Esophagus mucosa (tissue), 1 donor: ENCODE measurements at regions not wholly inside any gene's neighbourhood (a gene's known extent, or its start where the extent isn't known, plus 50 kb on each side); places are given as distances from the start of the nearest gene placed in this dataset.
"Not testable (repeated sequence)": the region's sequence is repeated elsewhere in the genome, so short reads cannot be mapped to it uniquely, and the experiment has no call there.

ENCODE experiments used
- ATAC-seq: fragments of 200-7000 bp; cut with Tn5 transposase; one replicate; pipeline ENCODE4 v1.9.1; 2020
- donor health status: DM: yes; HTN: yes; CAD: no.

DNA sequence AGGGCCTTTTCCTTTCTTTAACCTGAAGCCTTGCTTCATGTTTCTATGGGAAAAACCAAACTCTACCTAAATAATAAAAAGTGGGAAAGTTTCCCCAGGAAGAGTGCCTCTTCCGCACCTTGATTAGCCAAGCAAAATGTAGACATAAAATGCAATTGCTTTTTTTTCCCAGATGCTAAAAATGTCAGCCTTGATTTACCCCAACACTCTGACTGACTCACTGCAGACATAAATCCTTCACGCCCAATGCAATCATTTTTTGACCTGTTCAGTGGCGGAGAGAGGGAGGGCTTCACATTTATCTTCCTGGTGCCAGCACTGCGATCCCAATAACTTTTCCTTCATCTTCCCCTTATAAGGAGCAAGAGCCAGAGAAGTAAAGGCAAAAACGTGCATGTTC lies 261.5 kb downstream of the SEC16B start:
- ATAC-seq, result no peak

DNA sequence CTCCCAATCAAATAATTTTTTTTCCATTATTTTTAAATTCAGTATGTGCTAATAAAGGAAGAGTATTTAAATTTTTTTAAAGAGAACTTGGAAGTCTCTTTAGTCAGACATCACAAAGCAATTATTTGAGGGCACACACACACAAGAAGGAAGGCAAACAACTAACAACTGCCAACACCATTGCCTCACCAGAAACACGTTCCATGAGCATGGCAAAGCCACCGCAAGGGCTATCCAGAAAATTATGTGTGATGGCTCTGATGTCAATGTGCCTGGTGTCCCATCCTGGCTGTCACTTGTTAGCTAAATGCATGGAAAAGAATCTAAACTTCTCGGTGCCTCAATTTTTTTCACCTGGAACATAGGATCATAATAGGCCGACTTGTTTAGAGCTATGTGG lies 262.9 kb downstream of the SEC16B start:
- no peak for ATAC-seq

DNA sequence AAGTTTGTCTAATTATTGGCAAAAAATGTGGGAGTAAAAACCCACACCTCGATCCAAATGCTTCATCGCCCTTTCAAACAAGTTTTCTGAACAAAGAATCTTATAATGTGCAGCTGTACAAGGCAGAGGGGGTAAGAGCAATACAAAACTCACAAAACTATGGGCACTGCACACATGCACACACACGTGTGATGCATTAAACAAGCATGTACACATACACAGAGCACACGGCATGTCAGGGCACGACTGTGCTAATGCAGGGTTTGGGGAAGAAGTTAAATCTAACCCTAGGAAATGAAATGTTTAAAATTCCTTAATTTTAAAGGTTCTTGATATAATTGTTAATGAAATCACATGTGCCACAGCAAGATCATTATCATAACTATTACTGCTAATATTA lies 264.0 kb downstream of the SEC16B start:
- no peak for ATAC-seq

DNA sequence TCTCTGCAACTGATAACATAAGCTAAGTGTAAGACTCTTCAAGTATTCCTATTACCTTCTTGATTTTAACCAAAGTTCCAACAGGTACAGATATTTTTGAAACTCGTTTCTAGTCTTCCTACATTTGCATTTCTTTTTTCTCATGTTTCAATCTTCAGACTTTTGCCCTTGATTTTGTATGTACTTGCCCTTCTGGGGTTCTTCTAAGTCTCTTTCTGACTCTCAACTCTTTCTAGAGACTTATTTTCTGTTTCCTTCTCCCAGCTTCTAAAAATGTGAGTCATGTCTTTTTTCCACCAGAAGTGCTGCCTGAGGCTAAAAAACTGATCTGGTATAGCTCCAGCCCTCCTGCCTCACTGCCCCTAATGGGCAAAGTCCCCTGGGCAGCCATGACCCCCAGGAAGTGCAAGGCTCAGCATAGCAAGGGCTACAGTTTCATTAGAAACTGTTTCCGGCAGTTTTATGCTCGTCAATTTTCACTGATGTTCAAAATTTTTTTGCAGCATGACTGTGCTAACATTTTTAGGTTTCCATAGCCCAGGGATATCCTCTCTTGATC lies 265.9 kb downstream of the SEC16B start:
- ATAC-seq, result no peak

DNA sequence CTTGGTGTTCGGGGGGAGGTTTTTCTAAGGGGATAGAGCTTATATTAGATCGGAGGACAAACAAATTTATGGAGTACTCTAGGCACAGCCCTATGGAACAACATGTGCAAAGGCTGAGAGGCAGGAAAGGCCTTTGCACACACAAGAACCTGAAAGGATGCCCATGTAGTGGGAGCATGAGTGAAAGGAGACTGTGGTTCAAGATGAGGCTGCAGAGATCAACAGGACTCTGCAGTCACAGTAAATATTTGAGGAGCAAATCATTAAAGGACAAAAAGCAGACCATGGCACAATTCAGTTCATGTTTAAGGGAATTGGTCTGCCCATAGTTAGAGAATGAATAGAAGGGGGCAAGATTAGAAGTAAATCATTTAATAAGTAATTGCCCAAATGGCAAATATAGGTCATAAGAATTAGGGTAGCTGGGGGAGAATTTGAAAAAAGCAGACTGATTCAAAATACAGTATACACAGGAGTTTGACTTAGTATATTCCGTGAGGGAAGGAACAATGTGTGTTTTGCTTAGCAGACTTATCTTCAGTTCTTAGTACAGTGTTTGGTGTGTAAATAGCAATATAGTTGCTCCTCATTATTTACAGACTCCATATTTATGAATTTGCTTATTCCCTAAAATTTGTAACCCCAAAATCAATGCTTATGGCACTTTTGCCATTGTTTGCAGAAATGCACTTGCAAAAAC lies 268.1 kb downstream of the SEC16B start:
- ATAC-seq, result no peak

DNA sequence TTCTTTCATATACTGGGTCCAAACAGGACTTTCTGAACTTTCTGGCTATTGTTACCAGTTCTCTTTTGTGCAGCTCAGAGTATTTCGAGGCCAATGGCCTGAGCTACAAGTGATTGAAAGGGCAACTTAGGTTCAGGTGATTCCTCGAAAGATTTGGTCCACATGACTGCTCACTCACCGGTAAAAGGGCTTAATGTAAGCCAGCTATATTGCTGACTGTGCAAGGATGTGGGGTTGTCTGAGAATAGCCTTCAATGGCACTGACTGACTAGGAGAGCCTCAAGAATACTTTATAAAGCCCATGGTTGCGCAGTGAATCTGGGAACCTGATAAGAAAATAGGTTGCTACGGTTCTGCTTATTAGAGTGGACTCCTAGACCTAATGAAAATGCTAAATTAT lies 269.0 kb downstream of the SEC16B start:
- no peak for ATAC-seq

DNA sequence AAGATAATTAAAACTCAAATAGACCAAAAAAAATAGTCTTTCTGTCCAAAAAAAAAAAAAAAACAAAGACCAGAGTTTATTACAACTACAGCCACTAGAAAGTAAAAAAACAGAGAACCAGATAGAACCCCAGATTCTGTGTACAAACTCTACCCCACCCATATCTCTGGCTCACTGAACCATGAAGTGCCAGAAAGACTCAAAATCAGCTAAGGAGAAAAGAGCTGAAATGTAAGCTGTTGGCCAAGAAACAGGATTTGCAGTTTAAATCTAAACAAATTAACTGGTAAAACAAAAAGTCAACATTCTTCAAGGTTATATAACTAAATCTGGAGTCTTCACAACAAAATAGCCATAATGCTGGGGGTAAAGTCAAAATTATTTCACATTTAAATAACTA lies 278.9 kb downstream of the SEC16B start:
- no peak for ATAC-seq

DNA sequence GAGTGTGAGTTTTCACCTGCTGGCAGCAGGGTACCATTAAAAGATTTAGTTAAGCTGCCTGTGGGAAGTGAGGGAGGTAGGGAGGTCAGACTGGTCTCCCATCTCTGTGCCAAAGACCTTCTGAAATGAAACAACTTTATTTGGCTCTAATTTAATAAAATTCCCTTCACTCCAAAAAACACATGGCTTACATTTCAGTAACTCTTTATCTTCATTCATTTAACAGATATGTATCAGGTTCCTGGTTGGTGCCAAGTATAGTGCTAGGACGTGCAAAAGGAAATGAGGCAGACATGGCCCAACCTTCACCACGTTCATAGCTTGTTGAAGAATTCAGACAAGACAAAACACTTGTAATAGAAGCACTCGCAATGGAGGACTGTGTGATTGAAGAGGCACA lies 282.3 kb downstream of the SEC16B start:
- no peak for ATAC-seq

DNA sequence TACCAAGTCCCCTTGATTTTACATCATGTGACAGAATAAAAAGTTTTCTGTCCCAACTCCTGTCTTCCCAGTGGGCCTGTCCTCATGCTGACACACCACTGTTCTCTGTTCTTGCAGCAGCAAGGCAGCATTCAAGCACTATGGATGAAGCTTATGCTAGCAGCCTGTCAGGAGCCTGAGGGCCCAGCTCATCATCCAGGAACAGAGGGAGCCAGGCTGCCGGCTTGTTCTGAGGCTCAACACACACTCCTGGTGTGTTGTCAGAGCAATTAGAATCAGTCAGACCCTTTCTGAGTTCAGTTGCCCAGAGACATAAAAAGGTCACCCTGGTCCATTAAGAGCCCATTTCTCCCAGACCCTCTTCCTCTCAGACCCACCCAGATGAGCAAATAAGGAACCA lies 282.9 kb downstream of the SEC16B start:
- no peak for ATAC-seq

DNA sequence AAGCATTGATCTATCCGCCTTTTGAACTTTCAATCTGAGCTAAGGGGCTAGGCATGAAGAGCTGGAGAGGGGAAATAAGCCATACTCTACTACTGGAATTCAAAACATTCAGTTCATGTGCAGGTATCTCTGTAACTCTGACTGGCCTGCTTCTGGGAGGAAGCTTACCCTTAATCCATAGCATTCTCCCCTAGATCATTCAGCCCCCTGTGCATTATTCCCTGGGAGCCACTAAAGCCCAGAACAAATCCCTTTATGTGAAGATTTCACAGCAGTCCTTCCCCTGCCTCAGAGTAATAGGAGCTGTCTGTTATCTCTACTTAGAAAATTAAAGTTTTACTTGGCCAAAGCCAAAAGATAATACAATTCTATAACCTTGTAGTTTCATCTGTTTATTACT lies 300.7 kb downstream of the SEC16B start:
- ATAC-seq, result no peak

DNA sequence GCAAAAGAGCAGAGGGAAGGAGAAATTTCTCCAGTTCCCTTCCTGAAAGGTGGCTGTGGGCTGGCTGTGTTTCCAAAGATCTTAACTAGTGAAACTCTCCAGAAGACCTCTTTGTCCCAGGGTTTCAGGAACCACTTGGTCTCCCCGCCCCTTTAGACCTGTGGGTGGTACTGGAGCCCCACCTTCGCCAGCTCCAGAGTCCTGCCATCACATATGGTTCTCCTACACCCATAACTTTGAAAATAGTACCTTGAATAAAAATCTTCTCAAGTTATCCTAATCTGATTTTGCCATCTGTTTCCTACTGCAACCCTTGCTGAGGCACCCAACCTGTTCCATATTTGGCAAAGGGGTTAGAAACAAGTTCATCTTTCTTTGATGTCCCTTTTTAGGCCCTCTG lies 303.9 kb downstream of the SEC16B start:
- no peak for ATAC-seq

DNA sequence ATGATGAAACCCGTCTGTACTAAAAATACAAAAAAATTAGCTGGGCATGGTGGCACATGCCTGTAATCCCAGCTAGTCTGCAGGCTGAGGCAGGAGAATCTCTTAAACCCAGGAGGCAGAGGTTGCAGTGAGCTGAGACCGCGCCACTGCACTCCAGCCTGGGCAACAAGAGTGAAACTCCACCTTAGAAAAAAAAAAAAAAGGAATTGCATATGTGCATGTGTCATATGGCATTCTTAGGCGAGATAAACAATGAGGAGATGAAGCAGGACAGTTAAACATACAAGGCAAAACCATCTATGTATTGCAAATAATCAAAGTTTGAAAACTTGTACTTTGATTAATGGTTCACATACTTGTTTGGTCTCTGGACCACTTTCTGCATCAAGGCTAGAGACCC lies 305.1 kb downstream of the SEC16B start:
- not testable (repeated sequence) for ATAC-seq

DNA sequence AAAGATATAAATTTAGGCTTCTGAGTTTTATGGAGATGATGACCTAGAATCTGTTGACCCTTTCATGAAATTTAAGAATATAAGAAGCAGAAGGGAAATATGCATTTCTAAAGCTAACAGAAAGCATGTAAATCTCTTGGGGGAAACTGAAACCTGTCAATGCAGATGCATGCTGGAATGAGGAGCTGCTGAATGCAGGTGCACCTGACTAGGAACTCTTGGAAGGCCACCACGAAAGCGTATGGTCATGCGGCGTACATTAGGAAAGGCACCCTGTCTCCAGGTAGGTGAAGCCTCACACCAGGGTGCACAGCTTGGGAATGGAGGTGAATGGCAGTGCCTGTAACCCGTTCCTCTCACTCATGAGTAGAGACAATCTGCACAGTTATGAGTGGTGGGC lies 309.7 kb downstream of the SEC16B start:
- ATAC-seq, result no peak

DNA sequence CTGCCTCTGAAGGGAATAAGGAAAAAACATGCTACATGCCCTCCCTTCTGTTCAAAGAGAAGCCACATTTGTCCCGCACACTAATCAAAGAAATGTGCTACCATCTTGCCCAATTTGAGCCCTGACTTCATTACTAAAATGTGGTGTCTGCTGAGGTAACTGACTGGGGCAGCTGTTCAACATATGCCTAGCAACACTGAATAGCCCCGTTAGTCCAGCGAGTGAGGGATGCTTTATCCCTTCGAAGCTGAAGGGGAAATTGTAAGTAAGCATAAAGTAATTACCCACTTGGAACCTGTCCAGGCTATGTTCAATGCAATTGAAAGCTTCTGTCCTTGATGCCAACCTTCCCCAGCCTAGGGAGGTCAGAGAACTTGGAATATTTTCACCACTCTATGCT lies 310.6 kb downstream of the SEC16B start:
- ATAC-seq, result no peak

DNA sequence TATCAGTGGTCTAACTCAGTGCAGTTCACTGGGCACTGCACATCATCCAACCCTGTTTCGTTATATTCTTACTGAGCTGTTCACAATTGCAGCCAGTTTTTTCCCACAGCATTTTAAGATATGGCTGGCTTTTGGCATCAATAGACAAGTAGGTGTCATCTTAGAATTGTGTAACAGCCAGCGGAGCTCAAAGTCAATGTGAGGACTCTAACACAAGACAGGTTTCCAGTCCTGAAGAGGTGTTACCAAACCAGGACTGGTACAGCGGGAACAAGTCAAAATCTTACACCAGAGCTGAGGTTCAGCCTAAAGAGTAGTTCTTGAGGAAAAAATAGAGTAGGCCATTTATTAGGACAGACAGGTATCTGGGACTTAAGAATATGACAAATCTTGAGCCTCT lies 313.3 kb downstream of the SEC16B start:
- ATAC-seq, result no peak

DNA sequence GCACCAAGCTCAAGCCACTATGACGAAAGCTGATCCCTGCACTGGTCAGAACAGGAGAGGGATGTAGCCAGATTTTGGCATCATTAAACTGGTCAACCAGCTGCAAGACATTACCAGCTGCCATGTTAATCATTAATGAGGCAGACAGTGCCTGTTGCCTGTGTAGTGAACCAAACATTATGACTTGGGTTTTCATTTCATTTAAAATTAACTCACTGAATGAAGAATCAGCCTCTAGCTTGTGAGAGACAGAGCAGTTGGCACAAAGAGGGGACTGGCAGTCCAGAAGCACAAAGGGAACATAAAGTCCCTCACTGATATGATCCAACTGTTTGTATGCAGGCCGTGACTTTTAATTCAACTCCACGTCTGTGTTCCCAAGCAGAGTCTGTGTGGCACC lies 318.9 kb downstream of the SEC16B start:
- no peak for ATAC-seq

DNA sequence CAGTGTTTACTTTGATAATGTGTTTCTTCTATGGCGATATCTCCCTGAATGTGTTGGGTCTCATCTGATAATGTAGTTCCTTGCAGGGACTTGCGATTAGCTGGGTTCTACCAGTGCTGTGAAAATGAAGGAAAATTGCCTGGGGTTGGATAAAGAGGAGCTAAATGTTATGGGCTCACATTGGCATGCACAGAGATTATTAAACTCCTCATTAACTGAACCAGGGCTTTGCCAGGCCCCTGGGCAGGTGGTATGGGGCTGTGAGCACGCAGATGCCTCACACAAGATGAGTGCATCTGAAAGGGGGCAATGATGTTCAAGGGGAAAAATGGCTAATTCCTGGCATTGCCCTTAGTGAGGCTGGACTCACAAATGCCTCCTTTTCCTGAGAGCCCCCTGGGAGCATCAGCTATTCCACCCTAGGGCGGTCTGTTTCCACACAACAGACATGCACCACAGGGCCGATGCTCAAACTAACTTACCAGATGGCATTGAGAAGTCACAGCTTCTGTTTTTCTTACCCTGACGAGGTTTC lies 321.1 kb downstream of the SEC16B start:
- no peak for ATAC-seq

DNA sequence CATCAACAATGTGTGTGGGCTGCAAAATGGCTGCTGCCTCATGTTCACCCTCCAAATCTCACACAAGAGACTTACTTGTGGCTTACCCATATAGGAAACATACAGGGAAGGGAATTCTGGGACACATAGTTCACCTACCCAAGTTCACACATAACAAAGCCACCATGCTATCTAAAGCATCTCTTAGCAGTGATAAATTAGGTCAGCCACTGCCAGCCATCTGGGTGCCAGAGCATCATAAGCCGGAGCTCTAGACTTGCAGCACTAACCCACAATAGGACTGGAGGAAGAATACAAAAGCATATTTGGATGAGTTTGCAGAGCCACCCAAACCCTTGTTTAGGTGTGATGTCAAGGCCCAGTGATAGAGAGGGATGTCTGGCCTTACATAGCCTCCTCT lies 321.7 kb downstream of the SEC16B start:
- no peak for ATAC-seq

DNA sequence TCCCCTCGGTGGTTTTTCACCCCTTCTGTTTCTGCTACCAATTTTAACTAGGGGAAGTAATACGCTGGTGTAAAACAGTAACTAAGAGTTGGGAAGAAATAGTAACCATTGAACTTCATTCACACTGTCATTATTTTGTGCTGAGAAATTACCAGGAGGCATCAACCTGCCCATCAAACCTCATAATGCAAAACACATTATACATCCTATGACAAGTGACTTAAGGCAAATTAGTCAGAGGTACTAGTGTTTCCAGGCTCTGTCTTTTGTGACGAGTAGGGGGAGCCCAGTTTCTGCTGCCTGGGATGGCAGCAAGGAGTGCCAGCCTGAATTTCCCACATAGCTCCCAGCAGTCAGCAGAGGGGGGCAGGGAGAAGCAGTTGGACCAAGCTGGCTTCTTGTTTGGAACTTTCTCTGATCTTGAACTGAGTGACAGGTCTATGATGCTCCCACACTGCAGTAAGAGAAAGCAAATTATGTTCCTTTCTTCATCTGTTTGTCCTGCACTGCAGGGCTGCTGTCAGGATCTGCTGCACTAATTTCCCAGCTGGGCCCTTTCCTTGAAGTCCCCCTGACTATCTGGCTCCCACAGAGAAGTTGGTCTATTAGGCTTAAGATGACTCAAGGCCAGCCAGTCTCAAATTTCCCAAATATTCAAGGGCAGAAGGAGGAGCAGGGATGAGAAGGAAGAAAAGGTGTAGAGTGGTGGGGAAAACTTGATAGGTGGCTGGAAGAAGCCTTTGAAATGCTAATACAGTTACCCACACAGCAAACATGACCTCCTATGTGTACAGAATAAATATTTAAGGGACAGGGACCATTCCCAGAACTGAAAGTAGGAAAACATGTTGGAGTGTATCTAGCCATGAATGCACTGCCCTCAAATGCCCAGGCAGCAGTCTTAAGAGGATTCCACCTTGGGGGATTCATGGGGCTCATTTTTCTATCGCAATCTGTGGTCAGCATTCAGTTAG lies 322.8 kb downstream of the SEC16B start:
- no peak for ATAC-seq

DNA sequence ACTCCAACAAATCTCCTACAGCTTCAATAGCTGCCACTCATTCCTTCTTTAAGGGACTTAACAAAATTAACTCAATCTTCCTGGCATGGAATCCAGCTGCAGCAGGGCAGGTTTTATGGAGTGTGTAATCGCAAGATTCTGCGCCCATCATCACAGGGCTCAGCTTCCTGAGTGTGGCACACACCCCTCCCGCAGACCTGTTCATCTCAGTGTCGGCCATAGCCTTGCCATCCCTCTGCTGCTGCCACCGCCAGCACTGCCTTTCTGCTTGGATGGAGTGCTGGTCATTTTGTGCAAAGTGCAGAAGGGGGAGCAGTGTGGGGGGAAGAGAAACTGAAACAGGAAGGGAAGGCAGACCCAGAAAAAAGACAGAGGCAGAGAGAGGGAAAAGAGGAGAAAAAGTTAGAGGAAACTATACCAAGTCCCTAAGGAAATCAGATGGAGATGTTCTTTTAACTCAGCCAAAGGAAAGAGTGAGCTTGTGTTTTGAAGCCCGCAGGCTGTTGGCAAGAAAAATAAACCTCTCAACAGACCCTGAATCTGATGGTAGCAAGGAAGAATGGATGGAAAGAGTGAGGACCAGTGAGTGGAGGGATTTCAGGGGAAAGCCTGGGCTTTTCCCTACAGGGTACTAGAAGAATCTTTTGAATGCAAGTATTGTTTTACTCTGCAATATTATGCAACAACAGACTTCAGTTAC lies 324.2 kb downstream of the SEC16B start:
- ATAC-seq, result no peak

DNA sequence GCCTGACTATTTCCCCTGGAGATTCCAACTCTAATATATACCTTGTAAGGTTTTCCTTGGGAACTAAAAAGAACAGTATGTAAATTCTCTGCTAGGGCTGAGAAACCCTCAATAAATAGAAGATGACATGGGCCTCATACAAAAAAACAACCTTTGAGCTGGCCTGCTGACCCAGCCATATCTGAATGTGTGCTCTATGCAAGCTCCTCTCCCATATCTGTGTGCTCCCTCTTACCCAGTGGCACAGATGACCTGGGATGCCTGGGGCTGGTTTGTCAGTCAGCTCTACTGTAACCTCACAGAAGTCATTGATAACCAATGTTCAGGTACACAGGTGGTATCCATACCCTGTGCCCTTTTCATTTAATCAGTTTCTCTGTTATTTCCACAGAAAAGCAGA lies 329.2 kb downstream of the SEC16B start:
- no peak for ATAC-seq

DNA sequence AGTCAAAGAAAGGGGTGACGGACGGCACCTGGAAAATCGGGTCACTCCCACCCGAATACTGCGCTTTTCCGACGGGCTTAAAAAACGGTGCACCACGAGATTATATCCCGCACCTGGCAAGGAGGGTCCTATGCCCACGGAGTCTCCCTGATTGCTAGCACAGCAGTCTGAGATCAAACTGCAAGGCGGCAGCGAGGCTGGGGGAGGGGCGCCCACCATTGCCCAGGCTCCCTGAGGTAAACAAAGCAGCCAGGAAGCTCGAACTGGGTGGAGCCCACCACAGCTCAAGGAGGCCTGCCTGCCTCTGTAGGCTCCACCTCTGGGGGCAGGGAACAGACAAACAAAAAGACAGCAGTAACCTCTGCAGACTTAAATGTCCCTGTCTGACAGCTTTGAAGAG lies 335.7 kb downstream of the SEC16B start:
- not testable (repeated sequence) for ATAC-seq
